Right ventricle myocardium superior (tissue), 1 donor: ENCODE measurements at regions not wholly inside any gene's neighbourhood (a gene's known extent, or its start where the extent isn't known, plus 50 kb on each side); places are given as distances from the start of the nearest gene placed in this dataset.
"Not testable (repeated sequence)": the region's sequence is repeated elsewhere in the genome, so short reads cannot be mapped to it uniquely, and the experiment has no call there.

Source experiments
- ATAC-seq: fragments of 200-7000 bp; cut with Tn5 transposase; one replicate; pipeline ENCODE4 v1.9.1; 2020; ENCODE audit warnings: mild to moderate bottlenecking; ENCODE audit not compliant: poor library complexity
- DNase-seq: peaks from one replicate; pipeline ENCODE4 v3.0.0-alpha.2; 2020
- intact Hi-C: fragments of 100-400 bp; cut with DNase I; formaldehyde crosslinking; loops from one replicate; pipeline ENCODE4 v1.11.2; 2022
- donor health status: DM: no; HTN: yes; CAD: no; lungs with severe emphysema.

- intact Hi-C loops, result no loop called here
- ATAC-seq (no peak), DNase-seq (no peak)
Measured at GRCh38 chr5:1732238-1732941, 67.2 kb downstream of the MRPL36 start.

DNA sequence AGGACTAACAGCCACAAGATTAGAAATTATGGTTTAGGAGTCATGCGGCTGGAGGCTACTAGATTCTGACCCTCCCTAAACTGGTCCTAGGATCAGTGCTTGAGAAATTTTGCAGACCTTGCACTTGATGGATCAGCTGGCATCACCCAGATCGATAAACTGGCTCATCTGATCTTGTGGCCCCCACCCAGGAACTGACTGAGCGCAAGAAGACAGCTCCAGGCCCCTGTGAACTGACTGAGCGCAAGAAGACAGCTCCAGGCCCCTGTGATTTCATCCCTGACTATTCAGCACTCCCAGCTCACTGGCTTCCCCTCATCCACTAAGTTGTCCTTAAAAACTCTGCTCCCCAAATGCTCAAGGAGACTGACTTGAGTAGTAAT, 67.8 kb downstream of the MRPL36 start:
- intact Hi-C loops, DNase-seq, ATAC-seq: not testable (repeated sequence)

- intact Hi-C loops, result no loop called here
- ATAC-seq (no peak), DNase-seq (no peak)
Measured at GRCh38 chr5:1731091-1731639, 68.5 kb downstream of the MRPL36 start.

DNA sequence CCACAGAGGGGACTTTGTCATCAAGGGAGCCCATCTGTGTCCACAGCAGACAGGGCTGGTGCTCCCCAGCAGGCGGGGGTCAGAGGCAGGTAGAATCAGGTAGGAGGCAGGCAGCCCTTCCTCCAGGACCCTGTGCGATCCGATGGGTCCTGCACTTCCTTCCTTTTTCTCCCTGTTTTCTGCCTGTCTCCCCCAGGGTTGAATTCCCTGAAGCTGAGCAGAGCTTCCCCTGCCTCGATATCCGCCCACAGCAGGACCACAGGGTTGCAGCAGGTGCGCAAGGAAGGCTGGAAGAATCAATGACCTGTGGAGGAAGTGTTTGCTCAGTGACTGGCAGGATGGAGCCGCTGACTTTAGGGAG, 69.2 kb downstream of the MRPL36 start:
- DNase-seq (no peak), ATAC-seq (no peak)
- intact Hi-C loops, result no loop called here

GRCh38 chr5:1729641-1730486, 69.8 kb downstream of the MRPL36 start:
- intact Hi-C loops, result no loop called here
- ATAC-seq (no peak), DNase-seq (no peak)

- DNase-seq (no peak), ATAC-seq (no peak)
Measured at GRCh38 chr5:1728846-1729245, 70.8 kb downstream of the MRPL36 start.

DNA sequence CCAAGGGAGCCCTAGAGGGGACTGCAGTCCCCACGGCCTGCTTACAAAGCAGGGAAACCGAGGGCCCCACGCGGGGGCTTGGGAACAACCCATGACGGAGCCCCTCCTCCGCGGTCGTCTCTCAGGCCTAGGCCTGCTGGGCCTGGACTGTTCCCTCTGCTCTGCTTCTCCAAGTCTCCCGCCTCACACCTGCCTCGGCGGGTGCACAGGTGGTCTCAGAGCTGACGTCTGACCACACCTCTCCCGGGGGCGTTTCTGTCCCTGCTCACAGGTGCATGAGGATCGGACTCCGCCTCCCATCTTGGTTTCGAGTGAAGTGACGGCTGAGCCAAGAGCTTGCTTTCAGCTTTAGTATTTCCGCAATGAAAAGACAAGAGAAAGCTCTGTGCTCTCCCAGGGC, 72.1 kb downstream of the MRPL36 start:
- no peak for DNase-seq
- intact Hi-C loops, result no loop called here
- ATAC-seq, result no peak

More at GRCh38 chr5:1728846-1729245, 70.8 kb downstream of the MRPL36 start:
- intact Hi-C loops, result no loop called here

DNA sequence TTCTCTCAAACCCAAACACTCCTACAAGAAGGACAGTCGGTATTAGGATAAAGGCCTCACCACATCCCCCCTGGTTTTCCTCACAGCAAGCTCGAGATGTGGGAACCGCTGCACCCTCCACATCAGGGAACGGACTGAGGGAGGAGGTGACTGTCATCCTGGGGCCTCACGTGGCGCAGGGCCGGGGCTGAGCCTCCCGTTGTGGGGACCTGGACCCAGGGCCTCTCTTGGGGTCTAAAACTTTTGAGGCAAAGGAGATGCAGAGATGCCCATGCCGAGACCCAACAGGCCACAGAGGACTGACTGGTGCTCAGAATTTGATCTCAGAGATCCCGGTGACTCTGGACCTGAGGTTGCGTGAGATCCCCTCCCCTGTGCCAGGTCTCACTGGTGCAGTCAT, 72.7 kb downstream of the MRPL36 start:
- intact Hi-C loops, result no loop called here
- ATAC-seq, result no peak
- DNase-seq, result no peak

- ATAC-seq (no peak), DNase-seq (no peak)
- intact Hi-C loops, result no loop called here
Measured at GRCh38 chr5:1726469-1726865, 73.2 kb downstream of the MRPL36 start.

DNA sequence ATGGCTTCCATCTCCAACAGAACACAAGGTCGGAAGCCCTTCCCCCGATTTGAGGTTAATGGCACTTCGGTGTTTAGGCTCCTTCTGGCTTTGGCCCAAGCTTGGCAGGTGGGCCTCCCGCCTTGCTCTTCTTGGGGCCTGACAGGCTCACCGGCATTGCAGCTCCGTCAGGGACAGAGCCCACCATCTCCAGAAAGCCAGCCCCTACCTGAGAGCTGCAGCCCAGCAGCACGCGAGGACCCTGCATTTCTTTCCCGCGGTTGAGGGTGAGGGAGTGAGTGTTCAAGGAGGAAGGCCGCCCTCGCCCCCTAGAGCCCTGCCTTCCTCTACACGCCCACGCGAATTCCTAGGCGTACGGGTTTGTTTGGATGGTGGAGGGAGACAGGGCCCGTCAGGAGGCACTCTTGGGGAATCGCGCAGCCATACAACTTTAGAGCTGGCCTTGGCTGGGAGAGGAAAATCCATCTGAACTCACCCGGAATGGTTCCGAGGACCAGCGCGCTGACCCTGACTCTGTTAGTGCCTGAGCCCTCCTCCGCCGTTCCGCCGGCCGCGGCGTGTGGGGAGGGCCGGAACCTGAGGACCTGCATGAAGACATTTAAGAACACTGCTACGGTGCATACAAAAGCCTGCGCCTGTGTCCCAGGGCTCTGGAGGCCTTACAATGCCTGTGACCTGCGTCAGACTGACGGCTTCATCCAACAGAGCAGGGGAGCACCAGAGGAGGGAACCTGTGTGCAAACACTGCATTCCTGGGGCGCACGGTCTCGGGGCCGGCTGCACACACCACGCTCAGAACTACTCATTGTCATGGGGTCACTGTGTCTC, 73.8 kb downstream of the MRPL36 start:
- intact Hi-C loops, result no loop called here
- DNase-seq (no peak), ATAC-seq (no peak)

- intact Hi-C loops, result no loop called here
- ATAC-seq (no peak), DNase-seq (no peak)
Measured at GRCh38 chr5:1724822-1725602, 74.6 kb downstream of the MRPL36 start.

GRCh38 chr5:1723957-1724821, 75.4 kb downstream of the MRPL36 start:
- intact Hi-C loops, result no loop called here
- no peak for ATAC-seq

GRCh38 chr5:1723476-1723875, 76.2 kb downstream of the MRPL36 start:
- no peak for DNase-seq
- ATAC-seq, result no peak
- intact Hi-C loops, result no loop called here

More at GRCh38 chr5:1723957-1724821, 75.4 kb downstream of the MRPL36 start:
- DNase-seq, result no peak

DNA sequence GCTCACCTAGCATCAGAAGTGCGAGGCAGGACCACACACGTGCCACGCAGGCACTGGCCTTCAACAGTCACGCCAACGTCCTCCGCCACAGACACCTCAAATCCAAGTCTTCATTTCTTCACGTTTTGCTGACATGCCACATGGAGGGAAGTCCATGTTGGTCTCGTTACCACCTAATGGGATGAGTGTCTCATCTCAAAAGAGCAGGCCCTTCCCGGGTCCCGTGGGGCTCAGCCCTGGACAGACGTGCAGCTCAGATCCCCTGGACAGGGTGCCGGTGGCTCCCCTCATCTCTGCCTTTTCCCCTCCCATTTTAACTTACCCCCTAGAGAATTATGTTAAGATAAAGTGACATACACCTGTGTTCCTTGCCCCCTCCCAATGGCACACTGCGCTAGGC, 76.8 kb downstream of the MRPL36 start:
- intact Hi-C loops, result no loop called here
- no peak for DNase-seq
- no peak for ATAC-seq

DNA sequence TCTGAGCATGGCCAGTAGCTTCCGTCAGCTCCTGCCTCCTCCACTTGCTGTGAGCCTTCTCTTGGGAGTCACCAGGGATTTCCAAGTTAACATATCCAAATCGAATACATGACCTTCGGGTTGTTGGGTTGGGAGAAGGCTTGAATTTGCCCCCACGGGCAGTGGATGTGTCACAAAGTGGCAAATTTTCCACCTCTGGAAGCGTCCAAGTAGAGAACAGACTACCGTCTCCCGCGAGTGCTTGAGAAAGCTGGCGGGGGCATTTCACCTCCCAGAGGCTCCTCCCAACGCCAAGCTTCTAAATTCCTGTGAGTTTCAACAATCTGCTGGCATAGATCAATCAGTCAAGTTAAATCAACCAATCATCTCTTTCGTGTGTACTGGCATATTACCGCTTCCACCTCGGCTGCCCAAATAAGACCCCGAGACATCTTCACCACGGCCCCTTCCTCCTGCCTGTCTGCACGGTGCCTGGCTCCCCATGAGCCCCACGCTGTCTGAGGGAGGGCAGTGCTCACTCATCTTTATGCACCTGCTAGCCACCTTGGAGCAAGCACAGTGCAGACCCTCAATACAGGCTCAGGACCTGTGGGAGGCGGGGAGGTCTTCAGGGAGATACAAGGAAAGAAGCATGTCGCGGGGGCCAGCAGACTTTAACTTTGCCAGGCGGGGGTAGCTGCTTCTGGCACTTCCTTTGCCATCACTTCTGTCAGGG, 79.1 kb downstream of the MRPL36 start:
- intact Hi-C loops, result no loop called here
- DNase-seq, result no peak
- no peak for ATAC-seq

GRCh38 chr5:1719860-1720259, 79.8 kb downstream of the MRPL36 start:
- intact Hi-C loops, result no loop called here
- DNase-seq (no peak), ATAC-seq (no peak)

GRCh38 chr5:1718669-1719068, 81.0 kb downstream of the MRPL36 start:
- intact Hi-C loops, result no loop called here
- ATAC-seq (no peak), DNase-seq (no peak)
